GM19025 (cell line): ENCODE measurements at regions not wholly inside any gene's neighbourhood (a gene's known extent, or its start where the extent isn't known, plus 50 kb on each side); places are given as distances from the start of the nearest gene placed in this dataset.

Experiments
- ATAC-seq: cut with Tn5 transposase; IDR thresholded peaks from one replicate; pipeline ENCODE4 v1.9.1; 2021; ENCODE audit warnings: mild to moderate bottlenecking, low read depth, moderate library complexity; ENCODE audit not compliant: unreplicated experiment

DNA sequence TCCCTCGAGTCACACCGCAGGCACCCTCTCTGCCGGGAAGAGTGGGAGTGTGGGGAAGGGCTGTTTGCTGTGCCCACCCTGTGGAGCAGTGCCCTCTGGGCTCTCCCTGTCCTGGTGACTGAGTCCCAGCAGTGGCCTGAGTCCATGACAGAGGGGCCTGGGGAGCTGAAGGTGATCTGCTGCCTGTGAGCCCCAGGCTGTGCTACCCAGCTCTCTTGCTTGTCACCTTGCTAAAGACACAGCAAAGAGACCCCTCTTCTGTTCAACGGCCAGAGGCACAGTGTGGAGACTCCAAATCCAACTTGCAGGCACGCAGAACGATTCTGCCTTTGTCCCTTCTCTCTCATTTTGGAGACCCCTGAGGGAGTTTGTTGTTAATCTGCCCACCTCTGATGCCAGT is 232.6 kb downstream of the OPA1 start:
- no peak for ATAC-seq

GRCh38 chr3:193826159-193826795 is 233.3 kb downstream of the OPA1 start:
- ATAC-seq: no peak

- ATAC-seq: no peak
Measured at GRCh38 chr3:193827040-193827669, 234.1 kb downstream of the OPA1 start.

GRCh38 chr3:193827871-193828270 is 234.9 kb downstream of the OPA1 start:
- no peak for ATAC-seq

DNA sequence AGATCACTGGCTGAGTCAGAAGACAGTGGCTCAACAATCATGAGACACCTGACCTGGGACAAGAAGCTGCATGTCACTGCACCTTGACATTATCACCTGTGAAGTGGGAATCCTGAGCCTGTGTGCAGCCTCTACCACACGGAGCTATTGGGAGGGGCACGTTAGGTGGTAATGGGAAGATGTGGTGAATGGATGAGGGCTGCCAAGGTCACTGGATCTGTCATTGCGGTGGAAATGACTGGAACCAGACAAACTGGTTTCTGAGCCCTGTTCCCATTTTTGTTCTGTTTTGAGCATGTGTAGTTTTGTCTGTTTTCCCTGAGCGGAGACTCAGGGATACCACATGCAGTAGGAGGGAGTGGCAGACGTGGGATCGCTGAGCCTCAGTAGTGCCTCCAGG is 235.5 kb downstream of the OPA1 start:
- no peak for ATAC-seq

DNA sequence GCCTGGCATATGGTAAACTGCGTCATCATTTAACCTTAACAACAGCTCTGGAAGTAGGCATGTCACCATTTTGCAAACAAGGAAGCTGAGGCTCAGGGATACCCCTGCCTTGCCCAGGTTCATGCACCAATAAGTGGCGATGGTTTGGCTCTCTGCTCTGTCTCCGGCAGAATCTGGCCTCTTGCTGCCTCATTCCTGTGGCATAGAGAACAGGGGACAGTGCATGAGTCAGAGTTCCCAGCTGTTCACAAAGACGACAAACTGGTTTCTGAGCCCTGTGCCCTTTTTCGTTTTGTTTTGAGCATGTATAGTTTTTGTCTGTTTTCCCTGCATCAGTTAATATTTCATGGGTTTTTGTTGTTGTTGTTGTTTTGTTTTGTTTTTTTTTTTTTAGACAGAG is 236.8 kb downstream of the OPA1 start:
- ATAC-seq: no peak

GRCh38 chr3:193830791-193831191 is 237.8 kb downstream of the OPA1 start:
- no peak for ATAC-seq

- peak; percentile 61 for ATAC-seq
Measured at GRCh38 chr3:193831495-193832455, 238.8 kb downstream of the OPA1 start.

DNA sequence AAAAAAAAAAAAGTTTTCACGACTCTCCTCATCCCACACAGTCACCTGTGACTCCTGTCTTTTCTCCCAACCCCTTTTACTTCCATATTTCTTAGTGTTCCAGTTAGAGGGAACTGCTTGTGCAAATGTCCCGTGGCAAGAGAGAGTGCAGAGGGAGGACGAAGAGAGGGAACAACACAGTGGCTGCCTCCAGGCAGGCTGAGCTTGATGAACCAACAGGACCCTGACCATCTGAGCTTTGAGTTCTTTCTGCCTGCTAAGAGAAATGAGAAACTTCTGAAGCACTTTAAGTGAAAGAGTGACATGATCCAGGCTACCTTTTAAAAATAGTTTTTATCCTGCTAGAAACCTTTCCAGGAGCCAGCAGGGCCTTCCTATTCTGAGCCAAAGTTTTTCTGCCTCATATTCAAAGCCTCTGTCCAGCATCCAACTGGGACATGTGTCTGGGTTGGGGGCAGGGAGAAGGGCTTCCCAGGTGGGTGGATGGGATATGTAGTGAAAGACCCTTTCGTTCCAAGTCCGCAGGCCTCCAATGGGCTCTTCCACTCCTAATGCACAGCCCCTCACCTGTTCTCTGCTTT is 239.9 kb downstream of the OPA1 start:
- ATAC-seq: no peak

GRCh38 chr3:193833592-193833991 is 240.6 kb downstream of the OPA1 start:
- no peak for ATAC-seq

DNA sequence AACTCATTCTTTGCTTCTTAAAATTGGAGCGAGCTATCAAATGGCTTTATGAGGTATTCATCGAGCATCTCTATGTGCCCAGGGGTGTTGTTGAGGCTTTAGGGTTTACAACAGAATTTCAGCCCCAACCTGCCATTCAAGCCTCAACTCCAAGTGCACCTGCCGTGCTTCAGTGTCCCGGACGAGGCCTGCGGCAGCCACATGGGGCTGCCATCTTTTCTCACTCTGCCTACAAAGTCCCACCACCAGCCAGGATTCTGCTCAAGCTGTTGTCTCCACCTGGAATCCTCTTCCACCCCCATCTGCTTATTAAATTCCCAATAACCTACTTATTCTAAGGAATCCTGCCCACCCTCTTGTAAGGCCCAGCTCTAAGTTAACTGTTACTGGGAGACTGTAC is 242.4 kb downstream of the OPA1 start:
- ATAC-seq: no peak

- no peak for ATAC-seq
Measured at GRCh38 chr3:193836511-193836910, 243.5 kb downstream of the OPA1 start.

DNA sequence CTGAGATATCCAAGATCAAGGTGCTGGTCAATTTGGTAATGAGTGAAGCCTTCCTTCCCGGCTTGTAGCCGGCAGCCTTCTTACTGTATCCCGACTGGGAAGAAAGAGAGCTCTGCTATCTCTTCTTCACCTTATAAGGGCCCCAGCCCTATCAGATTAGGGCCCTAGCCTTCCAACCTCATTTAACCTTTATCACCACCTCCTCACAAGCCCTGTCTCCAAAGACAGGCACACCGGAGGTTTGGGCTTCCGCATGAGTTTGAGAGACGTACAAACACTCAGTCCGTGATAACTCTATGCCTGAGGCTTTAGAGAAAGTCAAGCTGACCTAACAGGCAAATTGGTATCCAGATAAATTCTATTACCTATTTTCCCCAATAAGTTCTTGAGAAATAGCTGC is 243.9 kb downstream of the OPA1 start:
- no peak for ATAC-seq

- ATAC-seq: no peak
Measured at GRCh38 chr3:193837347-193837827, 244.4 kb downstream of the OPA1 start.

GRCh38 chr3:193840111-193840641 is 247.2 kb downstream of the OPA1 start:
- ATAC-seq: no peak

DNA sequence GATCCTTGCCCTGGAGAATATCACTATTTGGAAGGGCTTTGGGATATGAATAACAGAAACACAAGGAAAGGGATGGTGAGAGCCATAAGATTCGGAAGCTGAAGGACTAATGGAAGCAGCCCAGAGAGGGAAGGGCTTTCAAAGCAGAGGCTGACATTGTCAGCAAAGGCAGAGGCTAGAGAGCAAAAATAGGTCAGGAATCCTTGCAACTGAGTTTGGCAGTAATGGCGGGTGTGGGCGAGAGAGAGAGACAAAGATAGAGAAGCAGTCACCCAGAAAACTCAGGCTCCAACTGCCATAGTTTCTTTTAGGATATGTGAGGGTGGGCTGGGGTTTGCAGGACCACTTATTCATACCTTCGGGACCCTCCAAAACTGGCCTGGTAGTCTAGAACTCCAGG is 248.6 kb downstream of the OPA1 start:
- no peak for ATAC-seq

DNA sequence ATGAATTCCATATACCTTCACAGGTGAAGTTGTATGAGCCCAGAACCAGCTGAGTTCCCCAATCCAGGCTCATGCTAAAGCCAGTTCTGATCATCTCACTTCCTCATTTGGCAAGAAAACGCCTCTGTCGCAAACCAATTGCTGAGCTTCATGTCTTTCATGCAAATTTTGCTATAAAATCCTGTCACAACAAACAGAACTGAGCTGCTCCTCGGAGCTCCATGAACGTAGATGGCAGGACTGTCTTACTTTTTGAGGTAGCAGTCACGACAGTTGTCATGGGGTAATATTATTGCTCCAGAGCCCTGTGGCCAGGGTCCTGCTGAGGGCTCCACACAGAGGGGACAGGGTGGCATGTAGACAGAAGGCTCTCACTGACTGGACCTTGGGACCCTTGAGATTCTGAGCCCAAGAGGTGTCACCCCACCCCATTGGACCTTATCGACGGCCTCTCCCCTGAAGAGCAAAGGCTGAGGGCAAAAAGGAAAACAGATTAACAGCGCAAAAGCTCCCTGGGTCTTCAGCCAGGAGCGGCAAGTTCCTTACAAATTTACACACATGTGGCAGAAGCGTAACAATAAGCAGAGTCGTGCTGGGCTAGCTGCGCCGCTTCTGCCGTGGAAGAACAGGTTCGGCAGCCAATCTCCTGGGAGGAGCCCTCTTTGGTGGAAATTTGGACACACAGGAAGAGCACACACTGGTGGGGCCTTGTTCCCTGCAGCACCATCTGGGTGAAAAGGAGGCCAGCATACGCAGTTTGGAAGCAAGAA is 249.2 kb downstream of the OPA1 start:
- ATAC-seq: peak; percentile 50

DNA sequence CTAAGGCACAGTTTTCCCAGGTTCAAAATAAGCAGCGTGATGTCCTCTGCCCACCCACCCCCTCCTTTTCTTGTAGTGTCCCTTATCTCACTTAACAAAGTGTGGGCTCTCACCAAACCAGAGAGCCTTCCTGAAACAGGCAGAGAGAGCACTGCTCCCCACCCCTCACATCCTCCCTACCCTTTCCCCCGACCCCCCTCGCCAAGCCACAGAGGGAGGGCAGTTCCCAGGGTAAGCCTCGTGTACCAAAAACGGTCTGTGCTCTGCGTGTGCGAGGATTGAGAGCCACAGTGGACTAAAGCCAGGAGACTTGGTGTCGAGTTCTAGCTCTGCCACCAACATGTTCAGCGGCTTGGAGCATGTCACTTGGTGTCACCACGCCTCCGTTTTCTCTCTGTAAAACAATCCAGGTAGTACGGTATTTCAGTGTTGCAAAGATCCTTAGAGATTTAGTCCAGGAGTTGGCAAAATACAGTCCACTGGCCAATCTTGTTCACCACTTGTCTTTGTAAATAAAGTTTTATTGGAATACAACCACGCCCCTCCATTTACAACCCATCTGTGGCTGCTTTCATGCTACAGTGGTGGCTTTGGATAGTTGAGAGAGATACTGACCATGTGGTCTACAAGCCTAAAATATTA is 249.9 kb downstream of the OPA1 start:
- no peak for ATAC-seq
